Hepatocyte (in vitro differentiated cells): ENCODE measurements at regions not wholly inside any gene's neighbourhood (a gene's known extent, or its start where the extent isn't known, plus 50 kb on each side); places are given as distances from the start of the nearest gene placed in this dataset.

Experiments
- DNase-seq: peaks from one replicate; pipeline ENCODE4 v3.0.0-alpha.2; 2016; ENCODE audit warnings: low spot score
- H2AFZ ChIP-seq: fragments of 200-600 bp; sonication (generic); 2 replicates; pipeline ENCODE4 v1.6.0; 2016; ENCODE audit warnings: antibody characterized with exemption, mild to moderate bottlenecking
- H3K27ac ChIP-seq: fragments of 200-600 bp; sonication (generic); 2 replicates; pipeline ENCODE4 v1.5.1; 2016; ENCODE audit warnings: mild to moderate bottlenecking
- H3K27me3 ChIP-seq: fragments of 200-600 bp; sonication (generic); 2 replicates; pipeline ENCODE4 v1.6.1; 2016
- H3K36me3 ChIP-seq: fragments of 200-600 bp; sonication (generic); replicated peaks from 2 replicates; pipeline ENCODE4 v1.5.1; 2016; ENCODE audit warnings: low read depth; ENCODE audit not compliant: insufficient read depth
- H3K4me1 ChIP-seq: fragments of 200-600 bp; sonication (generic); 2 replicates; pipeline ENCODE4 v1.5.1; 2016; ENCODE audit warnings: mild to moderate bottlenecking, moderate library complexity; ENCODE audit not compliant: insufficient read depth
- H3K4me2 ChIP-seq: fragments of 200-600 bp; sonication (generic); 2 replicates; pipeline ENCODE4 v1.6.0; 2016
- H3K4me3 ChIP-seq: fragments of 200-600 bp; sonication (generic); 2 replicates; pipeline ENCODE4 v1.5.1; 2016; ENCODE audit warnings: mild to moderate bottlenecking
- H3K79me2 ChIP-seq: fragments of 200-600 bp; sonication (generic); 2 replicates; pipeline ENCODE4 v1.6.0; 2017; ENCODE audit warnings: mild to moderate bottlenecking
- H3K9me2 ChIP-seq: fragments of 200-600 bp; sonication (generic); replicated peaks from 2 replicates; pipeline ENCODE4 v1.6.0; 2017; ENCODE audit warnings: mild to moderate bottlenecking; ENCODE audit not compliant: insufficient read depth
- H3K9me3 ChIP-seq: fragments of 200-600 bp; sonication (generic); 2 replicates; pipeline ENCODE4 v1.5.1; 2016; ENCODE audit warnings: low read depth, mild to moderate bottlenecking
- H4K20me1 ChIP-seq: fragments of 200-600 bp; sonication (generic); 2 replicates; pipeline ENCODE4 v1.6.0; 2016; ENCODE audit warnings: mild to moderate bottlenecking; ENCODE audit not compliant: insufficient read depth, poor library complexity, severe bottlenecking
- EZH2 ChIP-seq: fragments of 200-600 bp; sonication (generic); IDR thresholded peaks from 2 replicates; pipeline ENCODE4 v1.6.1; 2016; ENCODE audit warnings: antibody characterized with exemption, mild to moderate bottlenecking, borderline replicate concordance
- EZH2phosphoT487 ChIP-seq: fragments of 200-600 bp; sonication (generic); IDR thresholded peaks from one replicate; pipeline ENCODE4 v1.6.1; 2018; ENCODE audit warnings: antibody characterized with exemption, mild to moderate bottlenecking, low read depth, moderate library complexity; ENCODE audit not compliant: unreplicated experiment, severe bottlenecking
- WGBS: methylation state at CpG from one replicate; pipeline ENCODE4 v1.1.6; 2016; ENCODE audit warnings: low lambda C conversion rate; ENCODE audit errors: missing lambda C conversion rate; 5-methylcytosine and 5-hydroxymethylcytosine counted together
- TF ChIP-seq, protein P1 (sequence below): fragments of 200-600 bp; sonication (generic); IDR thresholded peaks from 2 replicates; pipeline ENCODE4 v1.5.1; 2016; ENCODE audit warnings: antibody characterized with exemption, mild to moderate bottlenecking; ENCODE audit not compliant: poor library complexity

DNA sequence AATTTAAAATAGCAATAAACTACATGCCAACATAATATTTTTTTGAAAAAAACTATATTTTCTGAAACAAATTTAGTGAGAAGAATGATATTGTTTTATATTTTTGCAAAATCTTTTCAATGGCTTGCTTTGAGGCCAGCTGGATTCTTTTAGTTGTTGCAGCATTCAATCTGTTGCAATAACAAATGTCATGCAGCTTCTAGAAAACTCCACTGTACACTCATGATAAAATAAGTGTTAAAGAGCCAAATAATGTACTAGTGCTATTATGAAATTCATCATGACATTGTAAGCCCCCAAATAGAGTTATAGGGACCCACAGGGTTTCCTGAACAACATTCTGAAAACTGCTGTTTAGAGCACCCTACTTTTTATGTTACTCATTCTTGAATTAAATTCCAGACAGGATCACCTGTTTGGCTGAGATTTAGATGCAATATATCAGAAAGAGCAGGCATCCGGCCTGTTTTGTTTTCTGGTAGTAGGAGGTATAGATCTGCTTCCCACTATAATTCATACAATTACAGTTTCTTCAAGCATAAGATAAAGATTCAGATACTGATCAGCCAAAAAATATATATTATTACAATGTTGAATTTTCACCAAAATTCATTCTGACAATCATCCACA is 703.0 kb upstream of the ZNF385D start:
- DNase-seq: no peak
- H3K27ac ChIP-seq: no peak overlapping the region
- no peaks in the 10 kb centered on the region for H3K4me1 ChIP-seq
- no peaks in the 10 kb centered on the region for H3K9me2 ChIP-seq
- no peak overlapping the region for H3K4me2 ChIP-seq
- no peak overlapping the region for H2AFZ ChIP-seq
- no peaks in the 10 kb centered on the region for H4K20me1 ChIP-seq
- H3K9me3 ChIP-seq: no peaks in the 10 kb centered on the region
- H3K36me3 ChIP-seq: no peaks in the 10 kb centered on the region
- TF ChIP-seq EZH2phosphoT487 (no peak), EZH2 (no peak)
- TF ChIP-seq, protein P1, sequence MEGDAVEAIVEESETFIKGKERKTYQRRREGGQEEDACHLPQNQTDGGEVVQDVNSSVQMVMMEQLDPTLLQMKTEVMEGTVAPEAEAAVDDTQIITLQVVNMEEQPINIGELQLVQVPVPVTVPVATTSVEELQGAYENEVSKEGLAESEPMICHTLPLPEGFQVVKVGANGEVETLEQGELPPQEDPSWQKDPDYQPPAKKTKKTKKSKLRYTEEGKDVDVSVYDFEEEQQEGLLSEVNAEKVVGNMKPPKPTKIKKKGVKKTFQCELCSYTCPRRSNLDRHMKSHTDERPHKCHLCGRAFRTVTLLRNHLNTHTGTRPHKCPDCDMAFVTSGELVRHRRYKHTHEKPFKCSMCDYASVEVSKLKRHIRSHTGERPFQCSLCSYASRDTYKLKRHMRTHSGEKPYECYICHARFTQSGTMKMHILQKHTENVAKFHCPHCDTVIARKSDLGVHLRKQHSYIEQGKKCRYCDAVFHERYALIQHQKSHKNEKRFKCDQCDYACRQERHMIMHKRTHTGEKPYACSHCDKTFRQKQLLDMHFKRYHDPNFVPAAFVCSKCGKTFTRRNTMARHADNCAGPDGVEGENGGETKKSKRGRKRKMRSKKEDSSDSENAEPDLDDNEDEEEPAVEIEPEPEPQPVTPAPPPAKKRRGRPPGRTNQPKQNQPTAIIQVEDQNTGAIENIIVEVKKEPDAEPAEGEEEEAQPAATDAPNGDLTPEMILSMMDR: no peak
- no peak overlapping the region for H3K4me3 ChIP-seq
- 87% methylated on average over 1 of the region's 1 CpG for whole genome bisulfite sequencing
- H3K79me2 ChIP-seq: no peaks in the 10 kb centered on the region
- H3K27me3 ChIP-seq: no peaks in the 10 kb centered on the region

DNA sequence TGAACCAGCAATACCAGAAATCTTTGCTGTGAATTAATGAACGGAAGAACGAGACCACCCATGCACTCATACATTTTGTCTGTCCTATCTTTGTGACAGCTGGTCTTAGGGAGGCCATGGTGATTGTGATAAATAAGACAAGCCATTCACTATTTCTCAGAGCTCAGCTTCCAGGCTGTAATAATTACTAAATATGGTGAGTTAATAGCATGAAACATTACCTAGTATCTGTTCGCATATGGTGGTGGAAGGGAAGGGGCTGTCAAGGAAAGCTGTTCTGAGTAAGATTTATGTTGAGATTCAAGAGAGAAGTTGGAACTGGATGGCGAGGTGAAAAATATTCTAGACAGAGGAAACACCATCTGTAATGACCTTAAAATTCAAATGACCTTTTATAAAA is 719.0 kb upstream of the ZNF385D start:
- no peak for TF ChIP-seq EZH2phosphoT487
- Histone ChIP-seq H3K4me2 (no peak overlapping the region), H3K4me3 (no peak overlapping the region), H3K36me3 (no peaks in the 10 kb centered on the region), H3K4me1 (no peaks in the 10 kb centered on the region), H4K20me1 (no peaks in the 10 kb centered on the region), H3K9me3 (no peaks in the 10 kb centered on the region), H2AFZ (no peak overlapping the region), H3K9me2 (no peaks in the 10 kb centered on the region), H3K27me3 (no peaks in the 10 kb centered on the region), H3K27ac (no peak overlapping the region), H3K79me2 (no peaks in the 10 kb centered on the region)
- WGBS: 79% methylated on average over 4 of the region's 4 CpGs
- DNase-seq: no peak

DNA sequence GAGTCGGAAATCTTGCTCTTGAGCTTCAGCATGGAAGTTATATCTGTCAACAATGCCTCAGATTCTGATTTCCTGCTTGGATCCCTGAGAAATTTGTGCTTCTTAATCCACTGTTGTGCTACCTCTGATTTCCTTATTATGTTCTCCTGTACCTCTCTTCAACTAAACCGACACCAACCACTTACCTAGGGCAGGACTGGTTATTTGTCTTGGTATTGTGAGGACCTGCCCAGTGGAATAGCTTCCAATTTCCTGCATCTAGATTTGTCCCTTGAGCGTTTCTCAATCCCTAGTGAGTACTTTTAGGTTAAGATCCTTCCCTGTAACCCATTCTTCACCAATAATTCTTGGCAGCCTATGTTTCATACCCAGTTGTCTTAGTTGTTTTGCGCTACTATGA is 720.5 kb upstream of the ZNF385D start:
- Histone ChIP-seq H3K36me3 (no peaks in the 10 kb centered on the region), H3K9me2 (no peaks in the 10 kb centered on the region), H3K79me2 (no peaks in the 10 kb centered on the region), H3K4me3 (no peak overlapping the region), H3K4me1 (no peaks in the 10 kb centered on the region), H3K4me2 (no peak overlapping the region), H3K27me3 (no peaks in the 10 kb centered on the region), H3K27ac (no peak overlapping the region), H4K20me1 (no peaks in the 10 kb centered on the region), H2AFZ (no peak overlapping the region), H3K9me3 (no peaks in the 10 kb centered on the region)
- no peak for DNase-seq
- 86% methylated on average over 4 of the region's 4 CpGs for WGBS
- TF ChIP-seq, protein P1: no peak
- TF ChIP-seq EZH2: no peak
- no peak for TF ChIP-seq EZH2phosphoT487

DNA sequence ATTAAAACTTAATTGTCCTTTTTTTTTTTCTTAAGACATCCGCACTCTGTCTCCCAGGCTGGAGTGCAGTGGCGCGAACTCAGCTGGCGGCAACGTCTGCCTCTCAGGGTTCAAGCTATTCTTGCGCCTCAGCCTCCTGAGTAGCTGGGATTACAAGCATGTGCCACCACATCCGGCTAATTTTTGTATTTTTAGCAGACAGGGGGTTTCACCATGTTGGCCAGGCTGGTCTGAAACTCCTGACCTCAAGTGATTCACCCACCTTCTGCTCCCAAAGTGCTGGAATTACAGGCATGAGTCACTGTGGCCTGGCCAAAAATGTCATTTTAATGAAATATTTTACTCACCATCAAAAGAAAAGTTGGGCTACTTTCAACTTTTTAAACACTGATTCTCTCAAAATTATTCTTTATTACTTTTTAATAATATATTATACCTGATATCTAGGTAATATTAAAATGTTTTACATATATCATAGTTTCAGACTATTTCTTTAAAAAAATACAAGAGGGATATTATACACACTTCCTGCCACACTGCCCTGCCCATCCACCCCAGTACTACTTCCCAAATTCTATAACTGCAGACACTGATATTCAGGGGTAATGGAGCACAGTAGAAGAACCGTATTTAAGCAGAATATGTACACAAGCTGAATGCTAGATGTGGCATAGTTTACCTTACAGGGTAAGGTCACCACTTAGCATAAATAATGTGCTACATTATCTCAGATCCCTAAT is 723.9 kb upstream of the ZNF385D start:
- no peak for TF ChIP-seq EZH2phosphoT487
- TF ChIP-seq EZH2: no peak
- TF ChIP-seq, protein P1: no peak
- Histone ChIP-seq H3K27ac (no peak overlapping the region), H3K36me3 (no peaks in the 10 kb centered on the region), H3K9me3 (no peaks in the 10 kb centered on the region), H4K20me1 (no peaks in the 10 kb centered on the region), H2AFZ (no peak overlapping the region), H3K4me1 (no peaks in the 10 kb centered on the region), H3K9me2 (no peaks in the 10 kb centered on the region), H3K79me2 (no peaks in the 10 kb centered on the region), H3K27me3 (peaks cover 5% of the 10 kb centered on the region), H3K4me3 (no peak overlapping the region), H3K4me2 (no peak overlapping the region)
- 93% methylated on average over 8 of the region's 8 CpGs for WGBS
- DNase-seq: no peak
